ENCODE measurements at regions not wholly inside any gene's neighbourhood (a gene's known extent, or its start where the extent isn't known, plus 50 kb on each side); places are given as distances from the start of the nearest gene placed in this dataset.

GRCh38 chr14:87419925-87420324 lies 573.1 kb downstream of the GALC start:
- Mint-ChIP-seq H3K4me3 (no peak overlapping the region), H3K27ac (no peak overlapping the region), H3K27me3 (no peaks in the 10 kb centered on the region), H3K36me3 (ENCODE audit: low read depth) (no peaks in the 10 kb centered on the region), H3K9me3 (peaks cover 10% of the 10 kb centered on the region), H3K4me1 (no peaks in the 10 kb centered on the region)
- DNase-seq (no peak), ATAC-seq (ENCODE audit: low read depth) (no peak)
- CTCF ChIA-PET: no interaction called here
- intact Hi-C loops (cut with micrococcal nuclease): no loop called here
- no peak for TF ChIP-seq CTCF (IDR thresholded peaks at IDR 0.05)
- POLR2A ChIA-PET: no interaction called here

DNA sequence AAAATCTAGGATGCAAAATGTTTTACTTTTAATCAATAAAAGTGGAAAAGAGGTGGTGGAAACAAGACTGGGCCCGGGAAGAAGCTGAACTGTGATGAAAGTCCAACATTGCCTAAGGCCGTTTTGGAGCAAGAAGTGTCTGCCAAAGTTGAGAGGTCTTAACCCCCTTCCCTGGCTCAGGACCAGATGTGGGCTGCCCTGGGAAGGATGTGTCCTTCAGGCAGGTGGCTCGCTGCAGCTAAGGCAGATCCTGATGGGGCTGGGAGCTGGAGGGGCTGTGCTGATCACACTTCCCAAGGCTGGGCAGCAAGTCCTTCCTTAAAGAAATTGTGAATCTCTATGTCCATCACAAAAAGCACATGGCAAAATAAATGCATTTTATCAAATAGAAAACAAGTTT lies 581.6 kb downstream of the GALC start:
- Mint-ChIP-seq H3K27ac (no peak overlapping the region), H3K36me3 (ENCODE audit: low read depth) (no peaks in the 10 kb centered on the region), H3K27me3 (no peaks in the 10 kb centered on the region), H3K4me3 (no peak overlapping the region), H3K9me3 (peaks cover 9% of the 10 kb centered on the region), H3K4me1 (no peaks in the 10 kb centered on the region)
- no peak for TF ChIP-seq CTCF (IDR thresholded peaks at IDR 0.05)
- ChIA-PET POLR2A (no interaction called here), CTCF (no interaction called here)
- intact Hi-C loops (cut with micrococcal nuclease): no loop called here
- ATAC-seq (ENCODE audit: low read depth) (no peak), DNase-seq (no peak)

- no peaks in the 10 kb centered on the region for H3K4me1 Mint-ChIP-seq
- H3K27ac Mint-ChIP-seq: no peak overlapping the region
- no peaks in the 10 kb centered on the region for H3K27me3 Mint-ChIP-seq
- DNase-seq (no peak), ATAC-seq (ENCODE audit: low read depth) (no peak)
- intact Hi-C loops (cut with micrococcal nuclease): no loop called here
- H3K4me3 Mint-ChIP-seq: no peak overlapping the region
- POLR2A ChIA-PET: no interaction called here
- no peak for TF ChIP-seq CTCF (IDR thresholded peaks at IDR 0.05)
- peaks cover 6% of the 10 kb centered on the region for H3K9me3 Mint-ChIP-seq
- CTCF ChIA-PET: no interaction called here
- no peaks in the 10 kb centered on the region for H3K36me3 Mint-ChIP-seq (ENCODE audit: low read depth)
These were observed 583.6 kb downstream of the GALC start for GRCh38 chr14:87409393-87409792.

- Mint-ChIP-seq H3K4me1 (no peaks in the 10 kb centered on the region), H3K9me3 (peaks cover 4% of the 10 kb centered on the region), H3K4me3 (no peak overlapping the region), H3K27ac (no peak overlapping the region), H3K27me3 (no peaks in the 10 kb centered on the region), H3K36me3 (ENCODE audit: low read depth) (no peaks in the 10 kb centered on the region)
- ATAC-seq (ENCODE audit: low read depth): no peak
- intact Hi-C loops (cut with micrococcal nuclease): no loop called here
- ChIA-PET CTCF (no interaction called here), POLR2A (no interaction called here)
- DNase-seq: no peak
- TF ChIP-seq CTCF (IDR thresholded peaks at IDR 0.05): no peak
These were observed 585.6 kb downstream of the GALC start for GRCh38 chr14:87407344-87407743.

GRCh38 chr14:87405563-87405962 lies 587.4 kb downstream of the GALC start:
- Mint-ChIP-seq H3K4me1 (no peaks in the 10 kb centered on the region), H3K9me3 (peaks cover 4% of the 10 kb centered on the region), H3K27me3 (no peaks in the 10 kb centered on the region), H3K4me3 (no peak overlapping the region), H3K36me3 (ENCODE audit: low read depth) (no peaks in the 10 kb centered on the region), H3K27ac (no peak overlapping the region)
- TF ChIP-seq CTCF (IDR thresholded peaks at IDR 0.05): no peak
- ChIA-PET POLR2A (no interaction called here), CTCF (no interaction called here)
- ATAC-seq (ENCODE audit: low read depth) (no peak), DNase-seq (no peak)
- intact Hi-C loops (cut with micrococcal nuclease): no loop called here
